Psoas muscle (tissue), 7 donors: ENCODE measurements at regions not wholly inside any gene's neighbourhood (a gene's known extent, or its start where the extent isn't known, plus 50 kb on each side); places are given as distances from the start of the nearest gene placed in this dataset.

Experiments used
- ATAC-seq, 4 donors: fragments of 200-7000 bp; cut with Tn5 transposase; one replicate each; pipeline ENCODE4 v1.9.1; 2020; ENCODE audit warnings: moderate library complexity in 3 of 4, mild to moderate bottlenecking in 2 of 4
- DNase-seq, 2 donors: peaks; one replicate each; pipeline ENCODE4 v3.0.0-alpha.2; 2020
- H3K27ac ChIP-seq: fragments of 200-600 bp; one replicate; pipeline ENCODE4 v1.8.0; 2022
- H3K27me3 ChIP-seq, 3 donors: fragments of 200-600 bp in 1 of 3; one replicate each; pipeline versions ENCODE4 v1.6.1 to v1.8.0; 2013 to 2022; ENCODE audit warnings: low read length in 2 of 3, mild to moderate bottlenecking in 2 of 3, moderate library complexity in 1 of 3; ENCODE audit not compliant: insufficient read depth in 3 of 3
- H3K36me3 ChIP-seq, 2 donors: fragments of 200-600 bp in 1 of 2; one replicate each; pipeline versions ENCODE4 v1.6.1 to v1.8.0; 2013 to 2022; ENCODE audit warnings: low read depth in 1 of 2, mild to moderate bottlenecking in 1 of 2, moderate library complexity in 1 of 2; ENCODE audit not compliant: insufficient read depth in 1 of 2
- H3K4me1 ChIP-seq: fragments of 200-600 bp; one replicate; pipeline ENCODE4 v1.8.0; 2022
- H3K4me3 ChIP-seq: fragments of 200-600 bp; one replicate; pipeline ENCODE4 v1.8.0; 2022; ENCODE audit warnings: mild to moderate bottlenecking
- H3K9me3 ChIP-seq: fragments of 200-600 bp; one replicate; pipeline ENCODE4 v1.8.0; 2022
- CTCF ChIP-seq: fragments of 200-600 bp; IDR thresholded peaks from one replicate; pipeline ENCODE4 v1.8.0; 2022; ENCODE audit warnings: antibody characterized with exemption
- WGBS, 3 donors: extraction: QIAGEN DNeasy Blood & Tissue Kit; methylation state at CpG; one replicate each; pipeline versions ENCODE4 v1.1.6 to v1.1.7; 2013; 5-methylcytosine and 5-hydroxymethylcytosine counted together
- intact Hi-C, 2 donors: fragments of 100-400 bp; cut with DNase I; formaldehyde crosslinking; loops; one replicate each; pipeline versions ENCODE4 v1.11.0 to v1.14.2; 2022
- donor health status: healthy with polysubstance abuse.
- donor health status: DM: no; HTN: no; CAD: no; lungs with moderate emphysema.
- donor health status: Bipolar disorder and iron deficiency.
- donor health status: healthy.
- donor health status: DM: yes; HTN: yes; CAD: no.
- donor health status: DM: no; HTN: no; CAD: no.
- donor health status: DM: yes; HTN: yes; CAD: no.

GRCh38 chr11:32168924-32169323, 78.0 kb downstream of the RCN1 start:
- H3K36me3 ChIP-seq: no peaks in the 10 kb centered on the region
- no peak overlapping the region for H3K4me3 ChIP-seq
- H3K9me3 ChIP-seq: no peaks in the 10 kb centered on the region
- no peaks in the 10 kb centered on the region for H3K4me1 ChIP-seq
- TF ChIP-seq CTCF: no peak
- ATAC-seq (no peak), DNase-seq (no peak)
- intact Hi-C loops: no loop called here
- no peak overlapping the region for H3K27ac ChIP-seq
- 86 to 89% (median 88%) methylated on average over 2 of the region's 2 CpGs for WGBS, 3 donors
- H3K27me3 ChIP-seq: peaks cover 2 to 21% (median 3%) of the 10 kb centered on the region in 3 donors

- Histone ChIP-seq H3K36me3 (no peaks in the 10 kb centered on the region), H3K27me3 (peaks cover 2 to 21% (median 3%) of the 10 kb centered on the region in 3 donors), H3K9me3 (no peaks in the 10 kb centered on the region), H3K27ac (no peak overlapping the region), H3K4me3 (no peak overlapping the region), H3K4me1 (no peaks in the 10 kb centered on the region)
- intact Hi-C loops: loop anchor here (10.0 kb wide), 2 partner anchors 937 to 1067 kb away; no protein-coding TSS in a partner anchor
- 77 to 92% (median 81%) methylated on average over 6 of the region's 6 CpGs for WGBS, 3 donors
- no peak for DNase-seq
- no peak for ATAC-seq
- TF ChIP-seq CTCF: no peak
These were observed 80.6 kb downstream of the RCN1 start for GRCh38 chr11:32171445-32171844.

- ATAC-seq (no peak), DNase-seq (no peak)
- no peak overlapping the region for H3K27ac ChIP-seq
- H3K27me3 ChIP-seq: peaks cover 2 to 21% (median 3%) of the 10 kb centered on the region in 3 donors
- no peak for TF ChIP-seq CTCF
- intact Hi-C loops: loop anchor here (10.0 kb wide), 2 partner anchors 937 to 1067 kb away; no protein-coding TSS in a partner anchor
- no peaks in the 10 kb centered on the region for H3K9me3 ChIP-seq
- WGBS, 3 donors: 44 to 59% (median 58%) methylated on average over 9 of the region's 9 CpGs
- no peaks in the 10 kb centered on the region for H3K36me3 ChIP-seq
- H3K4me1 ChIP-seq: no peaks in the 10 kb centered on the region
- peak overlapping the region; percentile 35 for H3K4me3 ChIP-seq
These were observed 81.4 kb downstream of the RCN1 start for GRCh38 chr11:32172041-32172847.

GRCh38 chr11:32172848-32173834, 82.3 kb downstream of the RCN1 start:
- Histone ChIP-seq H3K9me3 (no peaks in the 10 kb centered on the region), H3K4me3 (peak overlapping the region; percentile 35), H3K27ac (no peak overlapping the region), H3K27me3 (peaks cover 0 to 21% (median 2%) of the 10 kb centered on the region in 3 donors), H3K36me3 (no peaks in the 10 kb centered on the region), H3K4me1 (no peaks in the 10 kb centered on the region)
- DNase-seq: peak; percentile 30 to 67
- 16 to 32% (median 24%) methylated on average over 22 of the region's 22 CpGs for WGBS, 3 donors
- TF ChIP-seq CTCF: peak; percentile 41
- peak; percentile 37 to 77 (median 60) for ATAC-seq
- intact Hi-C loops: loop anchor here (10.0 kb wide), 2 partner anchors 938 to 1068 kb away; no protein-coding TSS in a partner anchor
